22Rv1 (cell line): ENCODE measurements at regions not wholly inside any gene's neighbourhood (a gene's known extent, or its start where the extent isn't known, plus 50 kb on each side); places are given as distances from the start of the nearest gene placed in this dataset.

Experiments
- H3K27ac ChIP-seq: fragments of 450-650 bp; 2 replicates; pipeline ENCODE4 v1.5.1; 2017
- CTCF ChIP-seq: fragments of 450-650 bp; IDR thresholded peaks from 2 replicates; pipeline ENCODE4 v1.5.1; 2017; ENCODE audit warnings: mild to moderate bottlenecking
- ZFX ChIP-seq: fragments of 450-650 bp; IDR thresholded peaks from 2 replicates; pipeline ENCODE4 v1.6.1; 2017; ENCODE audit warnings: antibody characterized with exemption, borderline replicate concordance

- H3K27ac ChIP-seq, result no peak overlapping the region
- TF ChIP-seq CTCF (no peak), ZFX (no peak)
Measured at GRCh38 chr2:241943961-241944575, 74.5 kb downstream of the RTP5 start.

- H3K27ac ChIP-seq, result no peak overlapping the region
Measured at GRCh38 chr2:241944821-241945220, 75.3 kb downstream of the RTP5 start.

GRCh38 chr2:241945311-241945710 is 75.8 kb downstream of the RTP5 start:
- no peak for TF ChIP-seq ZFX
- no peak for TF ChIP-seq CTCF
- H3K27ac ChIP-seq, result no peak overlapping the region

More at GRCh38 chr2:241944821-241945220, 75.3 kb downstream of the RTP5 start:
- TF ChIP-seq CTCF, result no peak
- no peak for TF ChIP-seq ZFX

DNA sequence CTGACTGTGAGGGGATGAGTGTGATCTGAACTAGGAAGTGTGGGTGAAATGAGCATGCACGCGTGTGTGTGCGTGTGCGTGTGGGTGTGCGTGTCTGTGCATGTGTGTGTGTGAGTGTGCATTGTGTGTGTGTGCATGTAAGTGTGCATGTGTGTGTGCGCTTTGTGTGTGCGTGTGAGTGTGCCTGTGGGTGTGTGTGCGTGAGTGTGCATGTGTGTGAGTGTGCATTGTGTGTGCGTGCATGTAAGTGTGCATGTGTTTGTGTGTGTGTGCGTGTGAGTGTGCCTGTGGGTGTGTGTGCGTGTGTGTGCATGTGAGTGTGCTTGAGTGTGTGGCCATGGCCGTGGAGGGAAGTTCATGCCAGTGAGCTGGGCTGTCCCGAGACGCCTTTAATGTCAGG is 76.3 kb downstream of the RTP5 start:
- H3K27ac ChIP-seq, result no peak overlapping the region
- TF ChIP-seq CTCF, result no peak
- no peak for TF ChIP-seq ZFX

DNA sequence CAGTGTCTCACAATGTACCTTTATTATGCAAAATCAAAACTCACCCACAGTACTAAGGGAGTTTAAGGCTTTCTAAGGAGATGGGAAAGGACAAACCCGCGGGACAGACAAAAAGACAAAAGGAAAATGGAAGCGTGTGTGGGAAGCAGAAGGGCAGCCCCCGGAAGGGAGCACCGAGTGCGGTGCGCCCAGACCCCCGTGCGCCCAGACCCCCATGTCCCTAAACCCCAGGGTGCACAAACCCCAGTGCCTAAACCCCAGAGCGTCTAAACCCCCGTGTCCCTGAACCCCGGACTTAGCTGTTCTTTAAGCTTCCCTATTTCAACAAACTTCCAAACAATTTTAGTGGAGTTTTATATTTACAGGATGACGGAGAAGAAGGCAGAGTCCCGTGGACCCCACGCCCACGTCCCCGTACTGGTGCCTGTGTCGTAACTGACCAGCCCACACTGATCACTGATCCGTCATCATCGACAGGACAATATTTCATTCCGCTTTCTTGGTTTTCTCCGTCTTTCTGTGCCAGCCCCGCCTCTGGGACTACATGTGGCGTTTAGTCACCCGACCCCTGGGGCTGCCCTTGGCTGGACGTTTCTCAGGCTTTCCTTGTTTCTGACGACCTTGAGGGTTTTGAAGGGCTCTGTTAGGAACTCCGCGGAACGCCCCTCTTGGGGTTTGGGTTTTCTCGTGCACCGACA is 76.9 kb downstream of the RTP5 start:
- H3K27ac ChIP-seq, result no peak overlapping the region
- TF ChIP-seq ZFX (no peak), CTCF (no peak)

DNA sequence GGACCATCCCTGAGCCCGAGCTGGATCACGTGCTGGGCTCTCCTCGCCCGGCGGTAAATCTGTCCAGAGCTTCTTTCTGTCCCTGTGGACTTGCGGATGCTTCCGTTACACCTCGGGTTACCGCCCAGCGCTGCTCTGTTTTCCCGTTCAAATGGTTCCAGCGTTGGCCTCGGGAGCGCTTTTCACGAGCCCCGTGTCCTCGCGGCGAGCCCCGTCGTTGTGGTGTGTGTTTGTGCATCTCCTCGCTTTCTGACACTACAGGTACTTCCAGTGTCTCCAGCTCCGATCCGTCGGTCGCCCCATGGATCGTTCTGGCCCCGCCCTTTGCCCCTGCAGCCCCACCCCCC is 77.4 kb downstream of the RTP5 start:
- no peak overlapping the region for H3K27ac ChIP-seq
- no peak for TF ChIP-seq ZFX
- no peak for TF ChIP-seq CTCF

- H3K27ac ChIP-seq, result no peak overlapping the region
- TF ChIP-seq CTCF, result no peak
Measured at GRCh38 chr2:241947401-241947800, 77.9 kb downstream of the RTP5 start.
